ENCODE measurements at regions not wholly inside any gene's neighbourhood (a gene's known extent, or its start where the extent isn't known, plus 50 kb on each side); places are given as distances from the start of the nearest gene placed in this dataset.

GRCh38 chr5:164540174-164540573 lies 1034.8 kb downstream of the MAT2B start:
- Histone ChIP-seq H3K36me3 (ENCODE audit: control insufficient read depth, insufficient read depth, low read length) (no peaks in the 10 kb centered on the region), H3K4me3 (ENCODE audit: low read depth, low read length) (no peak overlapping the region), H3K27me3 (ENCODE audit: control insufficient read depth, insufficient read depth, low read length) (no peaks in the 10 kb centered on the region)
- DNase-seq (ENCODE audit: low read depth): no peak
- no peak for FAIRE-seq
- no peak for TF ChIP-seq CTCF (IDR thresholded peaks at IDR 0.05; ENCODE audit: insufficient read depth, low read length, severe bottlenecking)

GRCh38 chr5:164545507-164545906 lies 1040.1 kb downstream of the MAT2B start:
- TF ChIP-seq CTCF (IDR thresholded peaks at IDR 0.05; ENCODE audit: insufficient read depth, low read length, severe bottlenecking): no peak
- FAIRE-seq: no peak
- DNase-seq (ENCODE audit: low read depth): no peak
- H3K4me3 ChIP-seq (ENCODE audit: low read depth, low read length): no peak overlapping the region
- H3K27me3 ChIP-seq (ENCODE audit: control insufficient read depth, insufficient read depth, low read length): no peaks in the 10 kb centered on the region
- H3K36me3 ChIP-seq (ENCODE audit: control insufficient read depth, insufficient read depth, low read length): no peaks in the 10 kb centered on the region

GRCh38 chr5:164553851-164554250 lies 1048.4 kb downstream of the MAT2B start:
- TF ChIP-seq CTCF (IDR thresholded peaks at IDR 0.05; ENCODE audit: insufficient read depth, low read length, severe bottlenecking): no peak
- Histone ChIP-seq H3K4me3 (ENCODE audit: low read depth, low read length) (no peak overlapping the region), H3K27me3 (ENCODE audit: control insufficient read depth, insufficient read depth, low read length) (no peaks in the 10 kb centered on the region), H3K36me3 (ENCODE audit: control insufficient read depth, insufficient read depth, low read length) (no peaks in the 10 kb centered on the region)
- DNase-seq (ENCODE audit: low read depth) (peak; percentile 3), FAIRE-seq (no peak)

GRCh38 chr5:164555809-164556208 lies 1050.4 kb downstream of the MAT2B start:
- DNase-seq (ENCODE audit: low read depth) (peak; percentile 85), FAIRE-seq (no peak)
- no peak for TF ChIP-seq CTCF (IDR thresholded peaks at IDR 0.05; ENCODE audit: insufficient read depth, low read length, severe bottlenecking)
- Histone ChIP-seq H3K4me3 (ENCODE audit: low read depth, low read length) (no peak overlapping the region), H3K27me3 (ENCODE audit: control insufficient read depth, insufficient read depth, low read length) (no peaks in the 10 kb centered on the region), H3K36me3 (ENCODE audit: control insufficient read depth, insufficient read depth, low read length) (no peaks in the 10 kb centered on the region)

- H3K27me3 ChIP-seq (ENCODE audit: control insufficient read depth, insufficient read depth, low read length): no peaks in the 10 kb centered on the region
- no peak for FAIRE-seq
- H3K4me3 ChIP-seq (ENCODE audit: low read depth, low read length): no peak overlapping the region
- no peaks in the 10 kb centered on the region for H3K36me3 ChIP-seq (ENCODE audit: control insufficient read depth, insufficient read depth, low read length)
- TF ChIP-seq CTCF (IDR thresholded peaks at IDR 0.05; ENCODE audit: insufficient read depth, low read length, severe bottlenecking): no peak
- DNase-seq (ENCODE audit: low read depth): no peak
Measured at GRCh38 chr5:164560216-164560615, 1054.8 kb downstream of the MAT2B start.

All from bronchial epithelial cell (primary cell).